Endothelial cell (in vitro differentiated cells): ENCODE measurements at regions not wholly inside any gene's neighbourhood (a gene's known extent, or its start where the extent isn't known, plus 50 kb on each side); places are given as distances from the start of the nearest gene placed in this dataset.

Experiments
- DNase-seq: peaks from one replicate; pipeline ENCODE4 v3.0.0; 2021; ENCODE audit warnings: low spot score
- H3K27ac Mint-ChIP-seq: one replicate; pipeline ENCODE4 v1.8.0; 2021; ENCODE audit warnings: mixed read lengths, inconsistent platforms; ENCODE audit not compliant: unreplicated experiment
- H3K27me3 Mint-ChIP-seq: one replicate; pipeline ENCODE4 v1.8.0; 2021; ENCODE audit warnings: mild to moderate bottlenecking, moderate library complexity, mixed read lengths, inconsistent platforms; ENCODE audit not compliant: unreplicated experiment
- H3K36me3 Mint-ChIP-seq: one replicate; pipeline ENCODE4 v1.8.0; 2021; ENCODE audit warnings: mild to moderate bottlenecking, low read depth, mixed read lengths, inconsistent platforms; ENCODE audit not compliant: unreplicated experiment
- H3K4me1 Mint-ChIP-seq: one replicate; pipeline ENCODE4 v1.8.0; 2021; ENCODE audit warnings: mild to moderate bottlenecking, mixed read lengths, inconsistent platforms; ENCODE audit not compliant: unreplicated experiment
- H3K4me3 Mint-ChIP-seq: one replicate; pipeline ENCODE4 v1.8.0; 2021; ENCODE audit warnings: mild to moderate bottlenecking, mixed read lengths, inconsistent platforms; ENCODE audit not compliant: unreplicated experiment
- H3K9me3 Mint-ChIP-seq: one replicate; pipeline ENCODE4 v1.8.0; 2021; ENCODE audit warnings: mixed read lengths, inconsistent platforms; ENCODE audit not compliant: unreplicated experiment
- CTCF ChIP-seq: fragments of 200-600 bp; sonication (generic); IDR thresholded peaks from one replicate; pipeline ENCODE4 v1.5.0; 2021; ENCODE audit warnings: antibody characterized with exemption; ENCODE audit not compliant: unreplicated experiment

GRCh38 chr12:91272461-91273063 lies 89.9 kb upstream of the DCN start:
- no peak overlapping the region for H3K4me3 Mint-ChIP-seq
- no peak for TF ChIP-seq CTCF
- DNase-seq, result no peak
- no peaks in the 10 kb centered on the region for H3K9me3 Mint-ChIP-seq
- H3K27ac Mint-ChIP-seq, result no peak overlapping the region
- H3K4me1 Mint-ChIP-seq, result peaks cover 11% of the 10 kb centered on the region
- H3K36me3 Mint-ChIP-seq, result no peaks in the 10 kb centered on the region
- peaks cover 1% of the 10 kb centered on the region for H3K27me3 Mint-ChIP-seq

- Mint-ChIP-seq H3K36me3 (no peaks in the 10 kb centered on the region), H3K4me1 (peaks cover 11% of the 10 kb centered on the region), H3K4me3 (no peak overlapping the region), H3K27ac (no peak overlapping the region), H3K27me3 (peaks cover 1% of the 10 kb centered on the region), H3K9me3 (no peaks in the 10 kb centered on the region)
- no peak for TF ChIP-seq CTCF
- no peak for DNase-seq
These were observed 88.6 kb upstream of the DCN start for GRCh38 chr12:91271185-91271584.

GRCh38 chr12:91267039-91267438 lies 84.4 kb upstream of the DCN start:
- Mint-ChIP-seq H3K27me3 (peaks cover 2% of the 10 kb centered on the region), H3K27ac (no peak overlapping the region), H3K4me1 (no peaks in the 10 kb centered on the region), H3K9me3 (no peaks in the 10 kb centered on the region), H3K4me3 (no peak overlapping the region), H3K36me3 (no peaks in the 10 kb centered on the region)
- no peak for DNase-seq
- TF ChIP-seq CTCF, result no peak

DNA sequence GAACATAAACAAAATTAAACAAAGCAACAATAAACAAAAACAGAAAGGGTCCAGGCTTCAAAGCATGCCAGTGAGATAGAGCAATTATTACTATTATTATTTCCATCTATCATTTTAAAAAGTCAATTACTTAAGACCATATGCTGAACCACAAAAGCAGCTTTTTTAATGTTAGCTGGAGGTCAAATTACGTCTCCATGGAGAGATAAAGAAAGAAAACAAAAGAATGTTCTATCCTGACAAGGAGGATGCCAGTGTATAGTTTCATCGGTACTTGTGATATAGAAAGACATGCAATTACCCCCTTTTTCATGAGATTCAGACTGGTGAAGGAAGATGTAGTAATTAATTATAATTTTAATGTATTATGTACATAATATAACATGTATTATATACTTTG lies 81.6 kb upstream of the DCN start:
- DNase-seq, result no peak
- Mint-ChIP-seq H3K4me3 (no peak overlapping the region), H3K27ac (no peak overlapping the region), H3K9me3 (no peaks in the 10 kb centered on the region), H3K36me3 (no peaks in the 10 kb centered on the region), H3K27me3 (peaks cover 2% of the 10 kb centered on the region), H3K4me1 (no peaks in the 10 kb centered on the region)
- TF ChIP-seq CTCF, result no peak

DNA sequence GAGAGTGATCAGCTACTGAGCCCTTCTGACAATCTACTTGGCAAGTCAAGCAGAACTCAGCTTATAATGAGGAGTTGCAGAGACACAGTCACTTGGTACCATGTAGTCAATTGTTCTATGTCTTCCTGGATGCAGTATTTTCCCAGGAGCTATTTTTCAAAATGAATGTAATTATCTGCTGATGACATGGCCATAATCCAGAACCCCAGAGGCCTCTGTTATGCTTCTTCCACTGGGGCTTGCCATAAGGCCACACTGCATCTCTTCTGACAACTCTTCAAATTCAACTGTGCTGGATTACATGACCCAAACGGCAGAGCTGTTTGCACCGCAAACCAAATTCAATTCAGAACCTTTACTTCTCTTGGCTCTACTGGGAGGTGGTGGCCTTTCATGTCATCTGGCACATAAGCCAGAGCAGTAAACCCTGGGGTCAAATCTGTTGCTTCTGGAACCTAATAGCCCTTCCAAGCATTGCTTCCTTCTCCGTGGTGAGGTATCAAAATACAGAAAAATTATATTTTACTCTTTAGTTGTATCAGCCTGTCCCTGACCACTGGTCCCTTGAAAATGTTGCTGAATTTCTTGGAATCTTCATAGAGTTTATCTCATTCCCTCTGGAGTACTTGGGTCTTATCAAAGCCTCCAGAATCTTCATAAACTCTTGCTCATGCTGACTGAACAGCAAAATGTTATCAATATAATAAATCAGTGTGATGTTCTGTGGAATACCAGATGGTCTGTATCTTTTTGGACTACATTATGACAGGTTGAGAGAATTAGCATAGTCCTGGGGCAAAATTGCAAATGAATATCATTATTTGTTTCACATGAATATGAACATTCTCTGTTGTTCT lies 79.4 kb upstream of the DCN start:
- Mint-ChIP-seq H3K4me1 (no peaks in the 10 kb centered on the region), H3K36me3 (no peaks in the 10 kb centered on the region), H3K27me3 (peaks cover 1% of the 10 kb centered on the region), H3K4me3 (no peak overlapping the region), H3K9me3 (no peaks in the 10 kb centered on the region), H3K27ac (no peak overlapping the region)
- DNase-seq, result no peak
- no peak for TF ChIP-seq CTCF
